ENCODE measurements at regions not wholly inside any gene's neighbourhood (a gene's known extent, or its start where the extent isn't known, plus 50 kb on each side); places are given as distances from the start of the nearest gene placed in this dataset.

DNA sequence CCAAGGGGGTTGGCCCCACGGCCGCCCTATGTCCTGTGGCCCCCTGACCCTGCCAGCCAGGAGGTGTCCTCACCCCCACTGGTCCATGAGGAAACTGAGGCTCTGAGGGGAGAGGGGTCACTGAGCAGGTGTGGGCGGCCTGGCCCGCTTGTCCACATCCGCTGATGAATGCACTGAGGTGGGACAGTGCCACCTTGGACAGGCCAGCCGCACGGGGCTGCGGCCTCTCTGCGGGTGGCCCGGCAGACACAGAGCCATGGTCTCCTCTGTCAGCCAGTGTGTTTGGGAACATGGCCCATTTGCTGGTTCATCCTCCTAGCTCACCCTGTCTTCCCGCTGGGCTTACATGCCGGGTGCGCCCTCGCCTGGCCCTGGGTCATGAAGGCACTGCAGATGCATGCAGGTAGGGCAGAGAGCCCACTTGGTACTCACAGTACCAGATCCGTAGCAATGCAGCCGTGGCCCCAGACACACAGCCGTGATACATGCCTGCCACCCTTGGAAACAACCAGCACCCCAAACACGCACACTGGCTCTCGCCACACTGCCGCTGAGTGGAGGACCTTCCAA, 93.9 kb downstream of the ENGASE start:
- TF ChIP-seq CTCF (IDR thresholded peaks at IDR 0.05) (no peak), POLR2A (IDR thresholded peaks at IDR 0.05) (no peak)
